ENCODE measurements at regions not wholly inside any gene's neighbourhood (a gene's known extent, or its start where the extent isn't known, plus 50 kb on each side); places are given as distances from the start of the nearest gene placed in this dataset.
"Not testable (repeated sequence)": the region's sequence is repeated elsewhere in the genome, so short reads cannot be mapped to it uniquely, and the experiment has no call there.

DNA sequence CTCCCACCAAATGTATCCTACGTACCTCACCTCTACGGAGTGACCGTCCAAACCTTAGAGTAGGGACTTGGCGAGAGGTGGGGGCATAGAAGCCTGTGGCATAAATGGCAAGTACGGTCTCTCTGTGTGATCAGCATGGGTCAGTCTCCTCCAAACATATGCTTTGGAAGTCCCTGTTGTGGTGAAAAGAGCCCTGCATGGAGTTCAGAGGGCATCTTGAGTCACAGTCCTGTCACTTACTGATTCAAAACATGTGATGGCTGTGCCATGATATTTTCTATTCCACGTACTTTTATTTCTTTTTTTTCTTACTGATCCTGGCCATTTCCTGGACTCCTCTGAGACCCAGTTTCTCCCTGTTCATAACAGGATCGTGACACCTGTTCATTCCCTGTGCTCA, 67.5 kb upstream of the CEP85L start:
- no peak for DNase-seq

DNA sequence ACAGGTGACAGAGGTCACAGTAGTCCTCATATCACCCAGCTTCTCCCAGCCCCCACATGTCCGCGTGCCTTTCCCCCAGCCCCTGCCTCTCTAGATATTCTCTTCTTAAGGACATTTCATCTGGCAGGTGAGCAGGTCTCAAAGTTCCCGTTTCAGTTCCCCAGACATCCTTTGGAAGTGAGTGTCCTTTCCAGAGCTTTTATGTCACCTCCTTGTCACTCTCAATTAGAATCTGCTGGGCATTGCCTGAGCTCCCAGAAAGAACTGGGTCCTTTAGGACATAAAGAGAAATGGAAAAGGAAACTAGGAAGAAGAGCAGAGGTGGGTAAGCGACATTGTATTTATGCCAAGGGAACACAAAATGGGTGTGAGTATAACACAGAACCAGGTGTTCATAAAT, 66.9 kb upstream of the CEP85L start:
- DNase-seq: no peak

DNA sequence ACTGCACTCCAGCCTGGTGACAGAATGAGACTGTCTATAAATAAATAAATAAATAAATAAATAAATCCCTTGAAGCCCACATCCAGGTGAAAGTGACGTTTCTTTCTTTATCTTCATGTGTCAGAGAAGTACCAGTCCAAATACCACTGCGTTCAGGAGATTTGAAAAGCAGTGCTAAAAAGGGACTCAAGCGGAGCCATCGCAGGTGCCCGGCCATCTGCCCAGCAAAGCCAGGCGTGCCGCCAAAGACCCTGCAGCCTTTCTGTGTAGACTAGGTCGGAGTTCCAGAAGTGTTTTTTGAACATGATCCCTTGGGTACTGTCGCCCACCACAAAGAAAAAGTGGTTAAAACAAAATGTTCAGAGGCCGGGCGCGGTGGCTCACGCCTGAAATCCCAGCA, 65.7 kb upstream of the CEP85L start:
- no peak for DNase-seq

DNA sequence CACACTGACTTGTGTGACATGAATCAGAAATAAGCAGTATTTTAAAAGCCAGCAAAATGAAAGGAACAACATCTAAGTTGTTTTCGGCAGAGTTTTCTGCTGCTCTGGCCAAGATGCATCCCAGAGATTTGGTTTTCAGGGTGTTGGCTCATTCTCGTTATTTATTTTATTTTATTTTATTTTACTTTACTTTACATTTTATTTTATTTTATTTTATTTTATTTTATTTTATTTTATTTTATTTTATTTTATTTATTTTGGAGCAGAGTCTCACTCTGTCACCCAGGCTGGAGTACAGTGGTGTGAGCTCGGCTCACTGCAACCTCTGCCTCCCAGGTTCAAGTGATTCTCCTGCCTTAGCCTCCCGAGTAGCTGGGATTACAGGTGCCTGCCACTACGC, 64.5 kb upstream of the CEP85L start:
- not testable (repeated sequence) for DNase-seq

DNA sequence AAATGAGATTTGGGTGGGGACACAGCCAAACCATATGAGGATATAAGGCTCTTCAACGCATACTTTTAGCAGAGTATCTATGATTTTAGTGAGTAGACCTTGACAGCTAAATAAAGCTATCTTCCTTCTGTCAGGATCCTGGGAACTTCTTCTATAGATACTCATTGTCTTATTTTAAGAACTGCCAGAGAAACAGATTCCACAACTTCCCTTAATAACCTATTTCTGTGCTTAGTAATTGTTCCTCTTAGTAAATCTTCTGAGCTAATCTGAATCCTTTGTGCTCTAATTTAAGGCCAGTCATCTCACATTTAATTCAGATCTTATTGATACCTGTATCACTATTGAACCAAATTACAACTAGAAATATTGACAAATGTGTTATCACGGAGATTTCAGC, 64.0 kb upstream of the CEP85L start:
- no peak for DNase-seq

DNA sequence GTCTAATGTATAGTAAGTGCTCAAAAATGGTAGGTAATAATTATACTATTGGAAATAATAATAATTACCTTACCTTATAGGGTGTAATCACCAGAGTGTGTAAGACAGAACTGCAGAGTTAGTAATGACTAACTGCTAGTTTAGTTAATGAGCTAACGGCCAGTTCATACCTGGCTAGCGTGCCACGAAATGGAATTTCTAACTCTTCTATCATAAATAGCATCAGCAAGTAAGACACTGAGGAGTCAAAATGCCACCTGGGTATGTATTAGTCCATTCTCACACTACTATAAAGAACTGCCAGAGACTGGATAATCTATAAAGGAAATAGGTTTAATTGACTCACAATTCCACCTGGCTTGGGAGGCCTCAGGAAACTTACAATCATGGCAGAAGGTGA, 63.4 kb upstream of the CEP85L start:
- DNase-seq: no peak

DNA sequence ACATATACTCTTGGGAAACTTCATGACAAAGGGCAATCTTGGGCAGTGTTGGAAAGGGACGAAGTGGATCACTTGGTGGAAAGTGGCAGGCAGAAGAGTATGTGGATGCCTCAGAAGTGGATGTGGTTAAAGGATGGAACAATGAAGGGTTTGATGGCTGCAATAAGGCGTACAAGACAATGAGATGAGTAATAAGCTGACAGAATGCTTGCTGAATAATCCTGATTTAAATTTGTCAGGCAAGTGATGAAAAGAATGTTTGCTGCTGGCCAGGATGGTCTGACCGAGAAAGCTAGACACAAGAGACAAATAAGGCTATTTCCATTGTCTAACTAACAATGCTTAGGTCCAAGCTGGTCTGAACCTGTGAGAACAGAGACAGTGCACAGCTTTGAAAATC, 61.6 kb upstream of the CEP85L start:
- no peak for DNase-seq

DNA sequence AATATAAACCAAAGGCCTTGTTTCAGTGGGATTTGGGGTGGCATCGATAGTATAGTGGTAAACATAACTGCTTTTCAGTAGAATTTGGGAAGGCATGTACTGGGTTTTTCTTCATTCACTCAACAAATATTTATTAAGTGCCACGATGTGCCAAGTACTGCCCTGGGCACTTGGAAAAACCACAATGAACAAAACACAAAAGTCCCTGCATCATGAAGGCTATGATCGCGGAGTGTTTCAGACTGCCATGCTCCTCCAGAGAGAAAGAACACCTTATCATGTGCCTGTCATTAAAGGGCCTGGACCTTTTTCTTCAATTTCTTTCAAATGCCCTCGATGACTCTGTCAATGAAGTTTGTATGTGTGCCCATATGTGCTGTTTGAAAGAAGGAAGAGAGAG, 59.2 kb upstream of the CEP85L start:
- DNase-seq: no peak

DNA sequence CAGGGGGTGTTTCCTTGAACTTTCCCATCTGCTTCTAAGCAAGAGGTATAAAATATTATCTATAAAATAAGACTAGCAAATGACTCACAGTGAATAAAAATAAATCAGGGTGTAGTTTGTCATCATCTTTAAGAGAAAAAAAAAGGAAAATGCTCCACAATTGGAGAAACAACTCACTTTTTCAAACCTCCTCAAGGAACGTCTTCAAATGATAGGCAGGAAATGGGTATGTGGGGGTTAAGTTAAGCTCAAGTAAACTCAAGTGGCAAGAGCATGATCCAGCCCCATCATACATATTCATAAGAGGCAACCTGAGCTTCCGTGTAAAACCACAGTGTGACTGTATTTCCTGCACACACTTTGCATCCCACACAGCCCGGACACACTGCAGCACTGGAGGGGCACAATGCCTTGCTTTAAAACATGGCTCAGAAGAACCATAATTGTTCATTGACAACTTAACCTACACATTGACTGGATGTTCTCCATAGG, 58.5 kb upstream of the CEP85L start:
- no peak for DNase-seq

DNA sequence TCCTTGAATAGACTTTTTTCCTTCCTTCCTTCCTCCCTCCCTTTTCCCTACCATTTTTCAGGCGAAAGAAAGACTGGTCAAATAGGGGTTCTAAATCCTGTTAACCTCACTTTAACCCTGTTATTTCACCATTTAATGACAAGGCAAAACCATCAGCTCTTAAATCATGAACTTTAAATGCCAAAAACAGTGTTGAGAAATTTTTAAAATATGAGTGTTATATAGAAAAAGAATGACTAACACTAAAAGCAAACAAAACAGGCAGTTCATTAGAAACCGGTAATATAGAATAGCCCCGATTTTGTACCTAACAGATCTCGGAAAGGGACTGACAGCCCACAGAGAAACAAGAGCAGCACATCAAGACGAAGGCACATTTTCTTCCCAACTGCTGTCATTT, 57.4 kb upstream of the CEP85L start:
- no peak for DNase-seq

DNA sequence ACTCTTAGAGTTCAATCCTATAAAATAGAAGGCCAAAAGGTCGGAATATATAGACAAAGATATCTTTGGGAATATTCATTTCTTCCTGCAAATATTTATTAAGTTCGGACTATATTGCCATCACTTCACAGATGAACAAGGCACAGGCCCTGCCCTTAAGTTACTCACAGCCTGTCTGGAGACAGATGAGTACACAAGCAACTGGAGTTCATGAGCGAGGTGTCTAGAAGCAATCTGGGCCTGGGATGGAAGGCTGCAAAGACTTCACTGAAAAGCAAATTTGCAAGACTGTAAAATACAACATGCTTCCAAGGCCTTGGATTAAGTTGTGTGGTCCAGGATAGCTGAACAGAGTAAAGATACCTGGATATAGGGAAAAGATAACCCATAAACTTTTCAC, 56.7 kb upstream of the CEP85L start:
- no peak for DNase-seq

DNA sequence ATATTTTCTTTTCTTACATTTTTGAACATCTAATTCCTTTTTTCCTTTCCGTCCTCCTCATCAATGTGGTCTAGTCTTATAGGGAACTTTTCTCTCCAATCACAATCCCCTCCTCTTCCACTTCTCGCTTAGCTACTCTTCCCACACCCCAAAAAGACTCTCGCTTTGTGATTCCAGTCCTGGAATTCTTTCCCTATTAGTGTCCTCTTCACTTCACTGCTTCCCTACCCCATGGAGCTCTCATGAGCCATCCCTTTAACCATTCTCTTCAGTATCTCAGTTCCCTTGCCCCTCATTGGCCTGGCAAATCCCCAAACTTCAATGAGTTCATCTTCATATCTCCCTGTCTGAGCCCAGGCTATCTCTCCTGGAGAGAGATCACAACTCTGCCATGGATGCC, 55.3 kb upstream of the CEP85L start:
- no peak for DNase-seq

DNA sequence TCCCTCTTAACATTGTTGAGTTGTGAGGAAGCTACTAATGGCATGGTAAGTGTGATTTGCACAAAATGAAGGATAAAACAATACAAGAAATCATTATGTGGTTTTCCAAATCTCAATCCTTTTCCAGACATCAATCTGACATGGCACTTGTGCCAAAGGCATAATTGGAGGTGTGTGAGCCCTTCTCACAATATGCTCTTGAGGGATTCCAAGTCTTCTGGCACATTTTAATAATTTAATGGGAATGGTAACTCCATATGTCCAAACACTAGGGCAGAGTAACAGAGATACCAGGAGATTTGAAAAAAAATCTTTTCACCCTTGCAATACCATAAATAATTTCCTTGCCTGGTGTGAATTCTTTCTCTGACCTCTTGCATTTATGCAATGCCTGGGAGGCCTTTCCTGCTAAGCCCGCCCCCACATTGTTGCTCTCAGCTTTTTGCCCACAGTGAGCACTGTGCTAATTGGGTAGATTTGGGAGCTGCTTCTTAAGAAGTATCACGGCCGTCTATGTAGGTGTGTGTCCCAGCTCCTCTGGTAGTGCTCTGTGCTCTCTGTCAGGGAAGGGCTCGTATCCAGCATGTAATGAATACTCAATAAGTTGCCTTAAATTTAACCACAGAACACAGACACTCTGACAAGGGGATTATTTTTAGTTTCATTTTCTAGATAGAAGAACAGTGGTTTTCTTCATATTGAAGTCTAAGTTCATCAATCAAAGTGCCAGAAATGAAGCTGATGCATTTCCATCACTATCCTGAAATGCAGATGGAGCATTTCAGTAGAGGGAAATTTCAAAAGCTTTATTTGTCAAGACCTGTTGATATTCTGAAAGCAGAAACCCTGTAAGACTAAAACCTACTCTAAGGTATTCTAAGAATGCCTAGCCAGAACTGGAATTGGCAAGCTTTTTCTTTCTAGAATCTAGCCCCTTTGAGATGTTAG, 54.4 kb upstream of the CEP85L start:
- DNase-seq: no peak

DNA sequence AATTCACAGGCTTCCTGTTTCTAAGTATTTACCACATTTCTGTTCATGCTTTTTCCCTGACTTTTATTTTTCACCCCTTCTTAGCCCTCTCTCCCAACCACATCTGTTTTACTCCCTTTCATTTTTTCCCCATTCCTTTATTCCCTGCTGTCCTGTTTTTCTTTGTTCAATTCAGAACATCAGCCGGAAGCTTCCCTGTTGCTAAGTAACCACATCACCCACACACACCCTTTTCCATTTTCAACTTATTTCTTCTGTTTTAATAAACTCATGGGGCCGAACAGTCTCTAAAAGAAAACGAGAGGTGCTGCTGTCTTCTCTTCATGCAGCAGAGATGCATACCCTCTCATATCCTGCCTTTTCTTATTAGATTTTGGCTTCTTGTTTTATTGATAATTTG, 53.5 kb upstream of the CEP85L start:
- no peak for DNase-seq

DNA sequence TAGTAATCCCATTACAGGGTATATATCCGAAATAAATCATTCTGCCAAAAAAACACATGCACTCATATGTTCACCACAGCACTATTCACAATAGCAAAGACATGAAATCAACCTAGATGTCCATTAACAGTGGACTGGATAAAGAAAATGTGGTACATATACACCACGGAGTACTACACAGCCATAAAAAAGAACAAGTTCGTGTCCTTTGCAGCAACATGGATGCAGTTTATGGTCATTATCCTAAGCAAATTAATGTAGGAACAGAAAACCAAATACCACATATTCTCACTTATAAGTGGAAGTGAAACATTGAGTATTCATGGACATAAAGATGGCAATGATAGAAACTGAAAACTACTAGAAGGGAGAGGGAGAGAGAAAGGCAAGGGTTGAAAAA, 49.9 kb upstream of the CEP85L start:
- DNase-seq: not testable (repeated sequence)
